ENCODE measurements at regions not wholly inside any gene's neighbourhood (a gene's known extent, or its start where the extent isn't known, plus 50 kb on each side); places are given as distances from the start of the nearest gene placed in this dataset.

DNA sequence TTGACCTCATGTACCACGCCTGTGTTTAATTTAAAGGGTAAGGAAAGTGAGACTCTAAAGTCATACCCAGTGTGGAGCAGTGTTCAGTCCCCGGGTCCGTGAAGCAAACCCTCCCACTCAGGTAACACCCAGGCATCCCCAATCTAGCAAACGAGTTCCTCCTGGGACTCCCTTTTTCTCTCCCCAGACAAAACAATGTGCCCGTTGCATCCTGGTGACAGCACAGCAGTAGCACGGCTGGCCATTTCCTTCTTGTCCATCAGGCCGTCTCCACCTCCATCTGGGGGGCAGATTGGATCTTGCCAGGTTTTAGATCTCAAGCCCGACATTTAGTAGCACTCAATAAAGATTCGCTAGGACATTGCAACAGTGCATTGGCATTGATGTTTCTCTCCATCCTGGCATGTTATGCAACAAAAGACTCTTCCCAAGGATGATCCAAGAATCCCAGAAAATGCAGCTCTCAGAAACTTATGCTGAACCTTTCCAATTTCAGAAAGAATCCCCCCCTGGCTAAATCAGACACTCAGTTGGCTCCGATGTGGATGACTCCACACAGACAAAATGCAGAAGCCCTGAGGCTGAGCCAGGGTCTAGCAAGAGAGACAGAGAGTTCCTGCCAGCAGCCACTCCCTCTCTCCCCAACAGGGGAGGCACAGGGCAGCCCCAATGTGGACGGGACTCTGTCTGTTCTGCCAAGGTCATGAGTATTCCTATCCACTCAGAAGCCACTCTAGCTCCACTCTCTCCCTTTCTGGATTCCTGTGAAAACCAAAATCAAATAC, 274.5 kb upstream of the MGMT start:
- no peak overlapping the region for H3K4me2 ChIP-seq
- H3K9ac ChIP-seq: no peak overlapping the region
- H3K79me2 ChIP-seq (ENCODE audit: low read depth): no peaks in the 10 kb centered on the region
- peaks cover 2% of the 10 kb centered on the region for H3K9me3 Mint-ChIP-seq
- no peaks in the 10 kb centered on the region for H3K36me3 Mint-ChIP-seq
- TF ChIP-seq EZH2 (IDR thresholded peaks at IDR 0.05) (no peak), EZH2phosphoT487 (IDR thresholded peaks at IDR 0.05) (no peak), CTCF (IDR thresholded peaks at IDR 0.05) (no peak)
- no peak overlapping the region for H3K4me3 ChIP-seq
- no peaks in the 10 kb centered on the region for H3K27me3 ChIP-seq
- no peak overlapping the region for H3K27ac ChIP-seq
- H3K36me3 ChIP-seq: no peaks in the 10 kb centered on the region
- H3K27me3 Mint-ChIP-seq (ENCODE audit: insufficient read depth, low read depth): peaks cover 3% of the 10 kb centered on the region
- H3K4me1 ChIP-seq: no peaks in the 10 kb centered on the region
- no peak overlapping the region for H2AFZ ChIP-seq (replicated peaks)
- no peak overlapping the region for H3K4me3 Mint-ChIP-seq
- H3K4me1 Mint-ChIP-seq: no peaks in the 10 kb centered on the region
- no peak overlapping the region for H3K27ac Mint-ChIP-seq
- no peak for DNase-seq (ENCODE audit: low spot score)
- H3K9me3 ChIP-seq (ENCODE audit: low read depth): no peaks in the 10 kb centered on the region
- no peaks in the 10 kb centered on the region for H4K20me1 ChIP-seq (ENCODE audit: low read depth)
- no peaks in the 10 kb centered on the region for H3F3A ChIP-seq (ENCODE audit: low read depth)

DNA sequence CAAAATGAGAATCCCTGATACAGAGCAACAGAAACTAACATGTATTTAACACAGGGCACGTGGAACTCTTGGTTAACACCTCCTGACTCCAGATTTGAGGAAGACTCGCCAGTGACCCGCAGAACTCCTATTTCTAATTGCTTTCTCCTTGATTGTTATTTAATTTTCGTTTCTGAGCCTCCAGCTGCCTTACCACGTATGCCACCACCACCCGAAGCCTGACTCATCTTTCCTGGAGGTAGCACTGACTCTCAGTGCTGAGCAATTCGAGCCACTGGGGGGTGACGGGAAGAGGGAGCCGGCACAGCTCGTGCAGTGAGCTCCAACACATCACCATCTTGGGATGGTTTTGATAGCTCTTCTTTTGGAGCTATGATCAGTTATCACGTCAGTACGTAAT, 273.9 kb upstream of the MGMT start:
- DNase-seq (ENCODE audit: low spot score): no peak
- Histone ChIP-seq H3K9me3 (ENCODE audit: low read depth) (no peaks in the 10 kb centered on the region), H2AFZ (replicated peaks) (no peak overlapping the region), H3K4me1 (no peaks in the 10 kb centered on the region), H3K4me2 (no peak overlapping the region), H3K4me3 (no peak overlapping the region), H3K79me2 (ENCODE audit: low read depth) (no peaks in the 10 kb centered on the region), H3K36me3 (no peaks in the 10 kb centered on the region), H3K27me3 (no peaks in the 10 kb centered on the region), H3K9ac (no peak overlapping the region), H4K20me1 (ENCODE audit: low read depth) (no peaks in the 10 kb centered on the region), H3K27ac (no peak overlapping the region), H3F3A (ENCODE audit: low read depth) (no peaks in the 10 kb centered on the region)
- H3K27me3 Mint-ChIP-seq (ENCODE audit: insufficient read depth, low read depth): peaks cover 3% of the 10 kb centered on the region
- peaks cover 2% of the 10 kb centered on the region for H3K9me3 Mint-ChIP-seq
- H3K27ac Mint-ChIP-seq: no peak overlapping the region
- no peaks in the 10 kb centered on the region for H3K4me1 Mint-ChIP-seq
- no peak overlapping the region for H3K4me3 Mint-ChIP-seq
- no peaks in the 10 kb centered on the region for H3K36me3 Mint-ChIP-seq
- TF ChIP-seq EZH2 (IDR thresholded peaks at IDR 0.05): no peak
- TF ChIP-seq CTCF (IDR thresholded peaks at IDR 0.05): no peak

DNA sequence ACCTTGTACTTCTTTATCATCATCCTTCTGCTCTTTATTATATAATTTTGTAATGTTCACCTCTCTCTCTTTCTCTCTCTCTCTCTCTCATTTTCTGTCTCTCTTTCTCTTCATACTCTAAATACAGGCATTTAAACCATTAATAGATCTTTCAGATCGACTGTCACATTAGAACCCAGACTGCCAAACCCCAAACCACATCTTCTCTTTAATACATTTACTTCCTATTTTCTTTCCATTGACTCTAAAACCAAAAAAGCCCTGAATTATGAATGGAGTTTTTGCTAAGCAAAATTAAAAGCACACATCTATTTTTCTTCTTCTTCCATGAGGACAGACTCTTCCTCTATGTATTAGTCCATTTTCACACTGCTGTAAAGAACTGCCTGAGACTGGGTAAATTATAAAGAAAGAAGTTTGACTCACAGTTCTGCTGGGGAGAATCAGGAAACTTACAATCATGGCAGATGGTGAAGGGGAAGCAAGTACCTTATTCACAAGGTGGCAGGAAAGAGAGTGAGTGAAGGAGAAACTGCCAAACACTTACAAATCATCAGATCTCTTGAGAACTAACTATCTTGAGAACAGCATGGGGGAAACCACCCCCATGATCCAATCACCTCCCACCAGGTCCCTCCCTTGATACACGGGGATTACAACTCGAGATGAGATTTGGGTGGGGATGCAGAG, 272.7 kb upstream of the MGMT start:
- no peak overlapping the region for H3K4me3 ChIP-seq
- H3K9me3 ChIP-seq (ENCODE audit: low read depth): no peaks in the 10 kb centered on the region
- Mint-ChIP-seq H3K27me3 (ENCODE audit: insufficient read depth, low read depth) (peaks cover 3% of the 10 kb centered on the region), H3K4me3 (no peak overlapping the region), H3K36me3 (no peaks in the 10 kb centered on the region), H3K27ac (no peak overlapping the region), H3K9me3 (peaks cover 2% of the 10 kb centered on the region), H3K4me1 (no peaks in the 10 kb centered on the region)
- H3K4me2 ChIP-seq: no peak overlapping the region
- no peak for DNase-seq (ENCODE audit: low spot score)
- no peaks in the 10 kb centered on the region for H3K27me3 ChIP-seq
- no peaks in the 10 kb centered on the region for H3K4me1 ChIP-seq
- H3K27ac ChIP-seq: no peak overlapping the region
- H3K79me2 ChIP-seq (ENCODE audit: low read depth): no peaks in the 10 kb centered on the region
- no peak overlapping the region for H2AFZ ChIP-seq (replicated peaks)
- H3F3A ChIP-seq (ENCODE audit: low read depth): no peaks in the 10 kb centered on the region
- no peak overlapping the region for H3K9ac ChIP-seq
- H3K36me3 ChIP-seq: no peaks in the 10 kb centered on the region
- no peaks in the 10 kb centered on the region for H4K20me1 ChIP-seq (ENCODE audit: low read depth)
- no peak for TF ChIP-seq CTCF (IDR thresholded peaks at IDR 0.05)
- no peak for TF ChIP-seq EZH2phosphoT487 (IDR thresholded peaks at IDR 0.05)
- no peak for TF ChIP-seq EZH2 (IDR thresholded peaks at IDR 0.05)
